ENCODE measurements at regions not wholly inside any gene's neighbourhood (a gene's known extent, or its start where the extent isn't known, plus 50 kb on each side); places are given as distances from the start of the nearest gene placed in this dataset.
A peak's percentile ranks its signal among the peaks of the same experiment; 100 is the strongest.

GRCh38 chr15:87576486-87577176 is 679.9 kb downstream of the NTRK3 start:
- no peak overlapping the region for H3K9ac ChIP-seq (replicated peaks in 1 of 4; ENCODE audit: extremely low read depth in 1 of 4, low read depth in 3 of 4, low read length in 3 of 4)
- H3K79me1 ChIP-seq (ENCODE audit: low read depth, low read length), result no peaks in the 10 kb centered on the region
- no peak overlapping the region for H3K4me3 ChIP-seq (ENCODE audit: extremely low read depth in 1 of 4, insufficient read depth in 2 of 4, low read depth in 3 of 4, low read length in 4 of 4)
- DNase-seq (ENCODE audit: low read depth in 1 of 2, low spot score in 2 of 2), result no peak
- no peak overlapping the region for H2BK20ac ChIP-seq (ENCODE audit: low read length)
- H3K79me2 ChIP-seq (ENCODE audit: control insufficient read depth in 1 of 2, insufficient read depth in 2 of 2, low read length in 2 of 2), result no peaks in the 10 kb centered on the region
- H2BK12ac ChIP-seq (ENCODE audit: low read depth, low read length), result no peak overlapping the region
- TF ChIP-seq POLR2AphosphoS5 (IDR thresholded peaks at IDR 0.05; ENCODE audit: low read depth, low read length), result peak; percentile 98
- no peak for TF ChIP-seq NANOG (IDR thresholded peaks at IDR 0.05; ENCODE audit: insufficient read depth, low read depth, low read length, poor library complexity, severe bottlenecking)
- TF ChIP-seq GTF2F1 (IDR thresholded peaks at IDR 0.05; ENCODE audit: borderline replicate concordance, low read depth, low read length), result peak; percentile 82; the same call in 1 of the 2 replicates
- TF ChIP-seq TBP (IDR thresholded peaks at IDR 0.05; ENCODE audit: low read depth, low read length), result peak; percentile 88
- peak; percentile 99 for TF ChIP-seq TAF7 (optimal IDR thresholded peaks at IDR 0.05; ENCODE audit: borderline replicate concordance, low read depth, low read length)
- TF ChIP-seq E2F6 (IDR thresholded peaks at IDR 0.05), result no peak
- TF ChIP-seq TAF1 (IDR thresholded peaks at IDR 0.05; ENCODE audit: low read depth, low read length), result no peak
- no peak for TF ChIP-seq SP4 (IDR thresholded peaks at IDR 0.05; ENCODE audit: low read length)
- peak; percentile 83 to 96 for TF ChIP-seq POLR2A (IDR thresholded peaks at IDR 0.05; ENCODE audit: control extremely low read depth in 1 of 2, low read depth in 2 of 2, low read length in 2 of 2)
- FAIRE-seq, result no peak
- H2BK15ac ChIP-seq (ENCODE audit: low read length), result no peak overlapping the region
- no peak overlapping the region for H4K8ac ChIP-seq (ENCODE audit: extremely low read depth, insufficient read depth, low read length)
- H3K23me2 ChIP-seq (ENCODE audit: low read depth, low read length), result no peaks in the 10 kb centered on the region
- CTCF ChIA-PET (ENCODE audit: partially characterized antibody), result interaction anchor here (1.8 kb wide), 1 partner anchor 12 kb away, joined by 6 read pairs; no protein-coding TSS in a partner anchor
- no peak overlapping the region for H3K27ac ChIP-seq (ENCODE audit: low read depth, low read length)
- H3K4me1 ChIP-seq (replicated peaks in 1 of 4; ENCODE audit: control insufficient read depth in 3 of 4, insufficient read depth in 4 of 4, low read length in 3 of 4), result no peaks in the 10 kb centered on the region
- no peak overlapping the region for H3K4ac ChIP-seq (replicated peaks; ENCODE audit: insufficient read length, low read depth, low read length)
- H3K27me3 ChIP-seq (replicated peaks in 1 of 4; ENCODE audit: control insufficient read depth in 3 of 4, extremely low read depth in 1 of 4, insufficient read depth in 3 of 4, low read length in 3 of 4), result no peaks in the 10 kb centered on the region
- WGBS, 2 experiments (ENCODE audit: extremely low coverage in 1 of 2, insufficient coverage in 1 of 2, insufficient read length in 1 of 2, insufficient replicate concordance in 2 of 2, low coverage in 1 of 2, low lambda C conversion rate in 2 of 2, missing lambda C conversion rate in 1 of 2), result 93% methylated on average over 3 of the region's 3 CpGs; no CpG with 5 or more reads in 1 of the 2 experiments
- no peak overlapping the region for H2BK120ac ChIP-seq (replicated peaks; ENCODE audit: low read depth, low read length)
- no peak overlapping the region for H2AFZ ChIP-seq (ENCODE audit: low read length)
- no peak overlapping the region for H3K56ac ChIP-seq (replicated peaks; ENCODE audit: insufficient read length, low read depth, low read length)
- H3K23ac ChIP-seq (ENCODE audit: insufficient read length), result no peak overlapping the region
- POLR2A ChIA-PET (ENCODE audit: partially characterized antibody), result interaction anchor here (0.7 to 2.1 kb wide), 4 partner anchors 9 to 548 kb away, joined by 3 to 14 read pairs (median 6); no protein-coding TSS in a partner anchor
- no peak overlapping the region for H3K14ac ChIP-seq (ENCODE audit: insufficient read length)
- H2BK5ac ChIP-seq (ENCODE audit: low read depth, low read length), result no peak overlapping the region
- no peak overlapping the region for H4K91ac ChIP-seq (replicated peaks; ENCODE audit: insufficient read length, low read length)
- no peak overlapping the region for H3K18ac ChIP-seq (ENCODE audit: extremely low read depth, low read length)
- H3K9me3 ChIP-seq (ENCODE audit: insufficient read depth in 2 of 2, low read depth in 1 of 2, low read length in 1 of 2), result no peaks in the 10 kb centered on the region
- no peaks in the 10 kb centered on the region for H3K36me3 ChIP-seq (ENCODE audit: control insufficient read depth in 2 of 4, insufficient read depth in 4 of 4, low read length in 3 of 4)
- no peak overlapping the region for H3K4me2 ChIP-seq (ENCODE audit: insufficient read depth in 1 of 2, low read depth in 2 of 2, low read length in 2 of 2)
- H2AK5ac ChIP-seq (ENCODE audit: low read depth, low read length), result no peak overlapping the region
- no peak overlapping the region for H4K5ac ChIP-seq (ENCODE audit: insufficient read length, low read depth, low read length)
- H4K20me1 ChIP-seq (replicated peaks in 1 of 2; ENCODE audit: control insufficient read depth in 1 of 2, insufficient read depth in 2 of 2, low read length in 2 of 2), result no peaks in the 10 kb centered on the region
